Upper lobe of left lung (tissue), 6 donors: ENCODE measurements at regions not wholly inside any gene's neighbourhood (a gene's known extent, or its start where the extent isn't known, plus 50 kb on each side); places are given as distances from the start of the nearest gene placed in this dataset.
"Not testable (repeated sequence)": the region's sequence is repeated elsewhere in the genome, so short reads cannot be mapped to it uniquely, and the experiment has no call there.

Source experiments
- ATAC-seq, 2 donors: fragments of 200-7000 bp; cut with Tn5 transposase; one replicate each; pipeline ENCODE4 v1.9.1; 2022; ENCODE audit warnings: mild to moderate bottlenecking in 2 of 2, moderate library complexity in 2 of 2; ENCODE audit not compliant: low FRiP score in 2 of 2
- DNase-seq, 2 donors: peaks; one replicate each; pipeline ENCODE4 v3.0.0-alpha.2; 2019 to 2020
- H3K27ac ChIP-seq, 4 donors: fragments of 200-600 bp; sonication (generic); one replicate each; pipeline ENCODE4 v1.5.1; 2016 to 2019
- H3K27me3 ChIP-seq, 4 donors: fragments of 200-600 bp; sonication (generic); one replicate each; pipeline ENCODE4 v1.5.1; 2017 to 2019
- H3K36me3 ChIP-seq, 4 donors: fragments of 200-600 bp; sonication (generic); one replicate each; pipeline ENCODE4 v1.5.1; 2016 to 2019
- H3K4me1 ChIP-seq, 4 donors: fragments of 200-600 bp; sonication (generic); one replicate each; pipeline ENCODE4 v1.5.1; 2018 to 2019
- H3K4me3 ChIP-seq, 4 donors: fragments of 200-600 bp; sonication (generic); one replicate each; pipeline ENCODE4 v1.5.1; 2017 to 2019; ENCODE audit warnings: mild to moderate bottlenecking in 2 of 4, moderate library complexity in 1 of 4
- H3K9me3 ChIP-seq, 4 donors: fragments of 200-600 bp; sonication (generic); one replicate each; pipeline ENCODE4 v1.5.1; 2018 to 2019
- CTCF ChIP-seq, 6 experiments: fragments of 450-650 bp in 4 of 6; fragments of 200-600 bp in 2 of 6; sonication (generic) in 2 of 6; IDR thresholded peaks; one replicate each; pipeline ENCODE4 v1.5.1; 2016 to 2019; ENCODE audit warnings: antibody characterized with exemption in 6 of 6
- EP300 ChIP-seq, 4 donors: sonication (generic); formaldehyde crosslinking; IDR thresholded peaks; one replicate each; pipeline ENCODE4 v1.5.1; 2017; ENCODE audit warnings: antibody characterized with exemption in 4 of 4, control low read depth in 2 of 4
- POLR2A ChIP-seq, 4 donors: fragments of 450-650 bp; IDR thresholded peaks; one replicate each; pipeline ENCODE4 v1.5.1; 2016 to 2017; ENCODE audit warnings: antibody characterized with exemption in 4 of 4, mild to moderate bottlenecking in 2 of 4
- POLR2AphosphoS5 ChIP-seq, 2 donors: sonication (generic); formaldehyde crosslinking; IDR thresholded peaks; one replicate each; pipeline ENCODE4 v1.5.1; 2017; ENCODE audit warnings: antibody characterized with exemption in 2 of 2
- WGBS, 2 donors: methylation state at CpG; one replicate each; pipeline ENCODE4 v1.1.5; 2017 to 2018; 5-methylcytosine and 5-hydroxymethylcytosine counted together
- donor health status: DM: no; HTN: no; CAD: no; lungs with moderate emphysema.
- donor health status: DM: no; HTN: yes; CAD: no; lungs with severe emphysema.

GRCh38 chr9:119677811-119678505, 308.7 kb upstream of the BRINP1 start:
- DNase-seq, result no peak
- Histone ChIP-seq H3K9me3 (no peaks in the 10 kb centered on the region), H3K4me1 (no peaks in the 10 kb centered on the region), H3K4me3 (no peak overlapping the region), H3K27ac (no peak overlapping the region), H3K27me3 (no peaks in the 10 kb centered on the region), H3K36me3 (no peaks in the 10 kb centered on the region)
- TF ChIP-seq POLR2A (IDR thresholded peaks at IDR 0.05) (no peak), EP300 (IDR thresholded peaks at IDR 0.05) (no peak), CTCF (IDR thresholded peaks at IDR 0.05) (no peak), POLR2AphosphoS5 (IDR thresholded peaks at IDR 0.05) (no peak)
- WGBS, 2 donors, result 68 to 72% methylated on average over 7 of the region's 7 CpGs
- no peak for ATAC-seq

GRCh38 chr9:119675951-119676350, 306.7 kb upstream of the BRINP1 start:
- ATAC-seq, result no peak
- H3K27me3 ChIP-seq, result no peaks in the 10 kb centered on the region
- H3K27ac ChIP-seq, result no peak overlapping the region
- H3K36me3 ChIP-seq, result no peaks in the 10 kb centered on the region
- no peaks in the 10 kb centered on the region for H3K9me3 ChIP-seq
- DNase-seq, result no peak
- WGBS, 2 donors, result 49% methylated on average over 3 of the region's 3 CpGs
- no peaks in the 10 kb centered on the region for H3K4me1 ChIP-seq
- TF ChIP-seq CTCF (IDR thresholded peaks at IDR 0.05), result no peak
- no peak for TF ChIP-seq EP300 (IDR thresholded peaks at IDR 0.05)
- no peak for TF ChIP-seq POLR2AphosphoS5 (IDR thresholded peaks at IDR 0.05)
- no peak overlapping the region for H3K4me3 ChIP-seq

- WGBS, 2 donors, result 59 to 74% methylated on average over 4 of the region's 4 CpGs
- H3K36me3 ChIP-seq, H3K27ac ChIP-seq, DNase-seq, H3K27me3 ChIP-seq, H3K9me3 ChIP-seq, ATAC-seq, H3K4me1 ChIP-seq, H3K4me3 ChIP-seq: not testable (repeated sequence)
Observed at GRCh38 chr9:119672763-119673162, 303.5 kb upstream of the BRINP1 start.

GRCh38 chr9:119667916-119668315, 298.7 kb upstream of the BRINP1 start:
- Histone ChIP-seq H3K4me3 (no peak overlapping the region), H3K36me3 (no peaks in the 10 kb centered on the region), H3K4me1 (no peaks in the 10 kb centered on the region), H3K27me3 (no peaks in the 10 kb centered on the region), H3K27ac (no peak overlapping the region), H3K9me3 (no peaks in the 10 kb centered on the region)
- DNase-seq, result no peak
- no peak for TF ChIP-seq POLR2AphosphoS5 (IDR thresholded peaks at IDR 0.05)
- no peak for TF ChIP-seq POLR2A (IDR thresholded peaks at IDR 0.05)
- TF ChIP-seq CTCF (IDR thresholded peaks at IDR 0.05), result no peak
- no peak for TF ChIP-seq EP300 (IDR thresholded peaks at IDR 0.05)
- ATAC-seq, result no peak
- 88 to 100% methylated on average over 2 of the region's 2 CpGs for WGBS, 2 donors

- Histone ChIP-seq H3K36me3 (no peaks in the 10 kb centered on the region), H3K27me3 (no peaks in the 10 kb centered on the region), H3K9me3 (no peaks in the 10 kb centered on the region), H3K4me3 (no peak overlapping the region), H3K4me1 (no peaks in the 10 kb centered on the region), H3K27ac (no peak overlapping the region)
- WGBS, 2 donors, result 77 to 83% methylated on average over 2 of the region's 2 CpGs
- TF ChIP-seq CTCF (IDR thresholded peaks at IDR 0.05) (no peak), EP300 (IDR thresholded peaks at IDR 0.05) (no peak), POLR2AphosphoS5 (IDR thresholded peaks at IDR 0.05) (no peak), POLR2A (IDR thresholded peaks at IDR 0.05) (no peak)
- DNase-seq (no peak), ATAC-seq (no peak)
Observed at GRCh38 chr9:119667163-119667562, 297.9 kb upstream of the BRINP1 start.
